ENCODE measurements at regions not wholly inside any gene's neighbourhood (a gene's known extent, or its start where the extent isn't known, plus 50 kb on each side); places are given as distances from the start of the nearest gene placed in this dataset.

DNA sequence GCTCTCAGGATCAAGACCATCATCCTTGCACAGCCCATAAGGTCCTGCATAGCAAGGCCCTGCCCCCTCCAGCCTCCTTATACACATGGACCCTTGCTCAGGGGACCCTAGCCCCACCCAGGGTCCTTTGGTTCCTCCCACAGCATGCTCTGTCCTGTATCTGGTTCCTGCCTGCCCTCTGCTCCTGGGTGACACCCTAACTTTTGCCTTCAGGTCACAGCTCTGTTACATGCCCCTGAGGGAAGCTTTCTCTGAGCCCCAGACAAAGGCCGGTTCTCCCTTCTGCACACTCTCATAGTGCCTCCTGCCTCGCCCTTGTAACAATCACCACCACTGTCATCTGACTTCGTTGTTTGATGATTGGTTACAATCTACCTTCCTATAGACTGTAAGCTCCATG is 204.8 kb downstream of the SMAD2 start:
- DNase-seq, result no peak
- Histone ChIP-seq H3K79me2 (ENCODE audit: low read length) (no peaks in the 10 kb centered on the region), H3K9me3 (ENCODE audit: low read length) (no peaks in the 10 kb centered on the region), H3K4me1 (ENCODE audit: low read length) (no peaks in the 10 kb centered on the region), H3K27me3 (ENCODE audit: low read length) (no peaks in the 10 kb centered on the region), H2AFZ (ENCODE audit: low read length) (no peak overlapping the region), H3K9me2 (replicated peaks; ENCODE audit: insufficient read depth, low read length) (no peaks in the 10 kb centered on the region), H3K27ac (ENCODE audit: low read length) (no peak overlapping the region), H3K36me3 (ENCODE audit: insufficient read depth, low read length) (no peaks in the 10 kb centered on the region), H3K9ac (ENCODE audit: low read length) (no peak overlapping the region), H3K4me2 (ENCODE audit: low read depth, low read length, poor library complexity, severe bottlenecking) (no peak overlapping the region), H4K20me1 (ENCODE audit: insufficient read depth, low read depth, low read length) (no peaks in the 10 kb centered on the region), H3K4me3 (ENCODE audit: low read length) (no peak overlapping the region)

DNA sequence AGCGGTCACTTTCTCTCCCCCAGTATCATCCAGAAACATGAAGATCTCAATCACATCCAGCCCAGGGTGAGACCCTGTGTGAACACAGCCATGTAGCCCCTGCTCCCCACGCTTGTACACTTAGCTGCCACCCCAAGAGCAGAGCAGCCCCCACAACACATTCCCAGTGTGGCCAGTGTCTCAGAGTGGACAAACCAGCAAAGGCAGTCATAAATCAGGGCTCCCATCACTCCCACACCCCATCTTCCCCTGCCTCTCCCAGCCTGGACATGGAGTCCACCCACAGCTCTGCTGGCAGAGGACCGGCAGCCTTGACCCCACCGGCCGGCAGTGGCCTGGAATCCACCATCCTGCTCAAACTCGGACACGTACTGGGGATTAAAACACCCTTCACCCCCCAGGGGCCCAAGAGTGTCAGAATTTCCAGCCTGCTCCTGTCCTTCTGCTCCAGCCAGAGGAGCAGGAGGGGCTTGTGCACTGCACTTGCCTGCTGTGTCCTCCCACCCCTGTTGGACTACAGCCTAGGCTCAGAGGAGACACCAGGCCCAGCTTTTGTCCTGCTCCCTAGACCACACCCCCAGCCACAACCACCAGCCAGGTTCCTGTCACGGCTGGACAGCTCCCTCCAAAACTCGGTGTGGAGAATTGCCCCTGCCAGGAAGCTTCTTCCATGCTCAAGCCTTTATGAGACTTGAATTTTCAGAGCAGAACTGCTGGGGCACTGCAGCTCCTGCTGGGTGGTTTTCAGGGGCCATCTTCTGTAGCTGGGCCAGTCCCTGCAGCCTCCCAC is 206.1 kb downstream of the SMAD2 start:
- Histone ChIP-seq H3K36me3 (ENCODE audit: insufficient read depth, low read length) (no peaks in the 10 kb centered on the region), H3K79me2 (ENCODE audit: low read length) (no peaks in the 10 kb centered on the region), H3K4me1 (ENCODE audit: low read length) (no peaks in the 10 kb centered on the region), H2AFZ (ENCODE audit: low read length) (no peak overlapping the region), H3K9ac (ENCODE audit: low read length) (no peak overlapping the region), H3K9me3 (ENCODE audit: low read length) (no peaks in the 10 kb centered on the region), H3K27me3 (ENCODE audit: low read length) (no peaks in the 10 kb centered on the region), H3K4me3 (ENCODE audit: low read length) (no peak overlapping the region), H3K9me2 (replicated peaks; ENCODE audit: insufficient read depth, low read length) (no peaks in the 10 kb centered on the region), H3K4me2 (ENCODE audit: low read depth, low read length, poor library complexity, severe bottlenecking) (no peak overlapping the region), H4K20me1 (ENCODE audit: insufficient read depth, low read depth, low read length) (no peaks in the 10 kb centered on the region), H3K27ac (ENCODE audit: low read length) (no peak overlapping the region)
- no peak for DNase-seq

DNA sequence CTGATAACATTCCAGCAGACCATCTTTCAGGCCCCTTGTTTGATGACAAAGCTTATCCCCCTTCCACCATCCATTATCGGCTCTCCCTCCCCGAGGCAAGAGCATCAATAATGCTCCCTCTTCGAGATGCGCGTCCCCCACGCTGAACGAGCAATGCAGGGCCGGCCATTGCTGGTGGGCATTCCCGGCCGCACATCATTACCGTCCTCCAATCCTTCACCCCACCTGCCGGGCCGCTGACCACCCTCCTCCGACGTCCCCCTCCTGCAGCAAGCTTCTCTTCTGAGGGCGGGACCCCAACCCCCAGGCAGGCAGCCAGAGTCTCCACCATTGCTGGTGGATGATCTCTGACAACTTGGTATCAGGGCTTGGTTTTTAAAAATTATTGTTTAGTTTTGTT is 208.6 kb downstream of the SMAD2 start:
- H3K9ac ChIP-seq (ENCODE audit: low read length), result no peak overlapping the region
- no peaks in the 10 kb centered on the region for H3K79me2 ChIP-seq (ENCODE audit: low read length)
- H3K4me3 ChIP-seq (ENCODE audit: low read length), result no peak overlapping the region
- H3K36me3 ChIP-seq (ENCODE audit: insufficient read depth, low read length), result no peaks in the 10 kb centered on the region
- H3K4me2 ChIP-seq (ENCODE audit: low read depth, low read length, poor library complexity, severe bottlenecking), result no peak overlapping the region
- no peaks in the 10 kb centered on the region for H3K9me2 ChIP-seq (replicated peaks; ENCODE audit: insufficient read depth, low read length)
- no peak for DNase-seq
- H3K27ac ChIP-seq (ENCODE audit: low read length), result no peak overlapping the region
- no peaks in the 10 kb centered on the region for H3K27me3 ChIP-seq (ENCODE audit: low read length)
- H3K4me1 ChIP-seq (ENCODE audit: low read length), result no peaks in the 10 kb centered on the region
- no peak overlapping the region for H2AFZ ChIP-seq (ENCODE audit: low read length)
- no peaks in the 10 kb centered on the region for H3K9me3 ChIP-seq (ENCODE audit: low read length)
- H4K20me1 ChIP-seq (ENCODE audit: insufficient read depth, low read depth, low read length), result no peaks in the 10 kb centered on the region

DNA sequence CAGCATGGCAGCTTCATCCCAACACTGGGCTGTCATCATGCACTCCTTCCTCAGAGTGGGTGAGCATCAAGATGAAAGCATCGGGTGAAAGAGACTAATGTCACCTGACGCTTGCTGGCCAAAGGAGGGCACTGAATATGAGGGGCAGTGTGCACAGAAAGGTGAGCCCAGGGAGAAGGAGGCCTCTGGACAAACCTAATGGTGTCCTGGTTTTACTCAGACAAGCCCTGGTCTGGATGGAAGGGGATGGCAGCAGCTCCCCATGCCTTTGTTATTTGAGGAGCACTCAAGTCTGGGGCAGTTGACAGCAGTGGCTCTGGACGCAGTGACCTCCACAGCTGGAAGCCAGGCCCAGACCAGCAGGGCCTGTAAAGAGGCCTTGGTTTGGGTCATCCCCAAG is 209.7 kb downstream of the SMAD2 start:
- Histone ChIP-seq H3K27me3 (ENCODE audit: low read length) (no peaks in the 10 kb centered on the region), H3K9me3 (ENCODE audit: low read length) (no peaks in the 10 kb centered on the region), H2AFZ (ENCODE audit: low read length) (no peak overlapping the region), H3K4me1 (ENCODE audit: low read length) (no peaks in the 10 kb centered on the region), H3K9me2 (replicated peaks; ENCODE audit: insufficient read depth, low read length) (no peaks in the 10 kb centered on the region), H4K20me1 (ENCODE audit: insufficient read depth, low read depth, low read length) (no peaks in the 10 kb centered on the region), H3K27ac (ENCODE audit: low read length) (no peak overlapping the region), H3K4me2 (ENCODE audit: low read depth, low read length, poor library complexity, severe bottlenecking) (no peak overlapping the region), H3K9ac (ENCODE audit: low read length) (no peak overlapping the region), H3K36me3 (ENCODE audit: insufficient read depth, low read length) (no peaks in the 10 kb centered on the region), H3K4me3 (ENCODE audit: low read length) (no peak overlapping the region), H3K79me2 (ENCODE audit: low read length) (no peaks in the 10 kb centered on the region)
- DNase-seq, result no peak

DNA sequence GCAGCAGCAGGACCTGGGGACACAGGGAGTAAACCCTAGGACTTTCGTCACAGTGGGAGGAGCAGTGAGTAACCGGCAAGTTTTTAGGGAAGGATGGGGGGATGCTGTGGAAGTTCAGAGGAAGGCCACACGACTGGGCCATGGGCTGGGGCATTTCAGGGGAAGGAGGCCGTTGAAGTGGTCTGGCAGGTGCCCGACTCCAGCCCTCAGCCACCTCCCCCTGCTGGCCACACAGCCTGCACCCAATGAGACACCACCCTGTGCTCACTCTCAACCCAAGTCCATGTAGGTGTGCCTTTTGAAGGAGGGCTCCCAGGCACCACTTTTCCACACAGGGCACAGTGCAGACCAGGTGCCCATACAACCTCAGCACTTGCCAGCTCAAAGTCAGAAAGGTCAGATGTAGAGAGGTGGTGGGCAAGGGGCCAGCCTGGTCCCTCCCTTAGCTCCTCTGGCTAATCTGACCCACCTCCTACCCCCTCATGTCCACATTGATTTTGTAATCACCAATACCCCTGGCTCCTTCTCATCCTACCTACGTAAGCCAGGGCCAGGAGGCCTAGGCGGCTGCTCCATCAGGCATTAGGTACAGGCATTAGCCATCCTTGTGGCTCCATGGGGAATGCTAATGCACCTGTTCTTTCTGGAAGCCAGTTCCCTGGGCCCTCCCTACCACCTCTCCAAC is 211.2 kb downstream of the SMAD2 start:
- Histone ChIP-seq H3K36me3 (ENCODE audit: insufficient read depth, low read length) (no peaks in the 10 kb centered on the region), H3K27ac (ENCODE audit: low read length) (no peak overlapping the region), H4K20me1 (ENCODE audit: insufficient read depth, low read depth, low read length) (no peaks in the 10 kb centered on the region), H3K4me1 (ENCODE audit: low read length) (no peaks in the 10 kb centered on the region), H3K4me3 (ENCODE audit: low read length) (no peak overlapping the region), H2AFZ (ENCODE audit: low read length) (no peak overlapping the region), H3K9me3 (ENCODE audit: low read length) (no peaks in the 10 kb centered on the region), H3K9ac (ENCODE audit: low read length) (no peak overlapping the region), H3K27me3 (ENCODE audit: low read length) (no peaks in the 10 kb centered on the region), H3K79me2 (ENCODE audit: low read length) (no peaks in the 10 kb centered on the region), H3K4me2 (ENCODE audit: low read depth, low read length, poor library complexity, severe bottlenecking) (no peak overlapping the region), H3K9me2 (replicated peaks; ENCODE audit: insufficient read depth, low read length) (no peaks in the 10 kb centered on the region)
- DNase-seq, result no peak

DNA sequence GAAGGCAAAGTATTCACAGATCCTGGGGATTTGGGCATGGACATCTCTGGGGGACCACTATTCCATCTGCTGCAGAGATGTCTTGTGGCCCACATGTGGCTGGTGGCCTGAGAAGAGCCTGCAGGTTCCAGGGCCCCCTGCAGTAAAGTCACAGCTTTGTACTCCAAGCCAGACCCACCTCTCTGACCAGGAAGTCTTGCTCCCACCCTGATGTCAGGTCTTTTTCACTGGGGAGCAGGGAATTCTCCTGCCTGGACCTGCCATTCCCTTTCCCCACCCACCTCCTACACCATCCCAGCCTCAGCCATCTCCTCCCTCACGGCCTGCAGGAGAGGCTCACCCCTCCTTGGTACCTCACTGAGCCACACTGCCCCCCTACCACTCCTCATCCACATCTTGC is 211.8 kb downstream of the SMAD2 start:
- no peaks in the 10 kb centered on the region for H3K9me3 ChIP-seq (ENCODE audit: low read length)
- no peak overlapping the region for H3K27ac ChIP-seq (ENCODE audit: low read length)
- no peak overlapping the region for H3K4me3 ChIP-seq (ENCODE audit: low read length)
- H3K4me1 ChIP-seq (ENCODE audit: low read length), result no peaks in the 10 kb centered on the region
- H3K79me2 ChIP-seq (ENCODE audit: low read length), result no peaks in the 10 kb centered on the region
- H2AFZ ChIP-seq (ENCODE audit: low read length), result no peak overlapping the region
- H3K36me3 ChIP-seq (ENCODE audit: insufficient read depth, low read length), result no peaks in the 10 kb centered on the region
- no peaks in the 10 kb centered on the region for H4K20me1 ChIP-seq (ENCODE audit: insufficient read depth, low read depth, low read length)
- no peak for DNase-seq
- no peak overlapping the region for H3K9ac ChIP-seq (ENCODE audit: low read length)
- no peaks in the 10 kb centered on the region for H3K27me3 ChIP-seq (ENCODE audit: low read length)
- no peaks in the 10 kb centered on the region for H3K9me2 ChIP-seq (replicated peaks; ENCODE audit: insufficient read depth, low read length)
- H3K4me2 ChIP-seq (ENCODE audit: low read depth, low read length, poor library complexity, severe bottlenecking), result no peak overlapping the region

DNA sequence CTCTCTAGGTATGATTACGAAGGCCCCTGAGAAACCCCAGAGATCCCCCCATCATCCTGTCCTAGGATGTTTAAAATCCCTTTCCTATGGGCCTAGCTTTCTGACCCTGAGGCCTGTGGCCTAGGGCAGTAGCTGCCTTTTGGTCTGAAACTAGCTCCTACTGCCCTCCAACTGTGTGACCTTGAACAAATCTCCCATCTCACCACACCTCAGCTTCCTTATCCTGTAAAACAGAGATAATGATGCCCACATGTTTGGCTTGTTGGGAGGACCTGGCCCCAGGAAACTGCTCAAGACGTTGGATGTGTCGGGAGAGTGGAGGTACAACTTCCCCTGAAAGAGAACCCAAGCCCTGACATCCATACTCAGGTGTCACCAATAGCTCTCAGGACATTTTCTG is 213.2 kb downstream of the SMAD2 start:
- no peaks in the 10 kb centered on the region for H3K36me3 ChIP-seq (ENCODE audit: insufficient read depth, low read length)
- DNase-seq, result no peak
- no peak overlapping the region for H3K27ac ChIP-seq (ENCODE audit: low read length)
- no peak overlapping the region for H3K4me3 ChIP-seq (ENCODE audit: low read length)
- H2AFZ ChIP-seq (ENCODE audit: low read length), result no peak overlapping the region
- no peaks in the 10 kb centered on the region for H4K20me1 ChIP-seq (ENCODE audit: insufficient read depth, low read depth, low read length)
- no peak overlapping the region for H3K9ac ChIP-seq (ENCODE audit: low read length)
- no peaks in the 10 kb centered on the region for H3K27me3 ChIP-seq (ENCODE audit: low read length)
- no peak overlapping the region for H3K4me2 ChIP-seq (ENCODE audit: low read depth, low read length, poor library complexity, severe bottlenecking)
- H3K4me1 ChIP-seq (ENCODE audit: low read length), result no peaks in the 10 kb centered on the region
- H3K9me2 ChIP-seq (replicated peaks; ENCODE audit: insufficient read depth, low read length), result no peaks in the 10 kb centered on the region
- H3K79me2 ChIP-seq (ENCODE audit: low read length), result no peaks in the 10 kb centered on the region
- no peaks in the 10 kb centered on the region for H3K9me3 ChIP-seq (ENCODE audit: low read length)

DNA sequence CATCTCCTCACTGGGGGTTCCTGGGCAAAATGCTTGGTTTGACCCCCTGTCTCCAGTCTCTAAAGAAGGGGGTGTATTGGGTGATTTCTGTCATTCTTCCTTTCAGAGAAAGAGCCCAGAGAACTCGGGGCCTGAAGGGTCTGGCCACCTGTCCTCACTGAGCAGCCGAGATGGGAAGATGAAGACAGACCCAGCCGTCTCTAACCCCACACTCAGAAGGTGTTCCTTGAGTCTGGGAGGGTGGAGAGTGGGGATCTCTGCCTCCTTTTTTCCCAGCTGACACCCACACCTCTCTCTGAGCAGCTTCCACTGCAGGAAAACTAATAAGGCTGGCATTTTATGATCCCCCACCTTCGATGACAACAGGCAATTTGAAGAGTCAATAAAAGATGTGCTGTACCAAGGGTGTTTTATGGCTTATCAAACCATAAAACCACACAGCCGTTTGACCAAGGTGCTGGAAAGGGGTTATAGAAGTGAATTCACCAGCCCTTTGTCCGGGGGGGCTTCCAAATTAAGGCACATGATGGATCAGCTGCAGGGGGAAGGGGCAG is 213.8 kb downstream of the SMAD2 start:
- Histone ChIP-seq H3K9ac (ENCODE audit: low read length) (no peak overlapping the region), H3K4me3 (ENCODE audit: low read length) (no peak overlapping the region), H4K20me1 (ENCODE audit: insufficient read depth, low read depth, low read length) (no peaks in the 10 kb centered on the region), H3K4me2 (ENCODE audit: low read depth, low read length, poor library complexity, severe bottlenecking) (no peak overlapping the region), H3K9me2 (replicated peaks; ENCODE audit: insufficient read depth, low read length) (no peaks in the 10 kb centered on the region), H3K4me1 (ENCODE audit: low read length) (no peaks in the 10 kb centered on the region), H2AFZ (ENCODE audit: low read length) (no peak overlapping the region), H3K27me3 (ENCODE audit: low read length) (no peaks in the 10 kb centered on the region), H3K79me2 (ENCODE audit: low read length) (no peaks in the 10 kb centered on the region), H3K27ac (ENCODE audit: low read length) (no peak overlapping the region), H3K36me3 (ENCODE audit: insufficient read depth, low read length) (no peaks in the 10 kb centered on the region), H3K9me3 (ENCODE audit: low read length) (no peaks in the 10 kb centered on the region)
- DNase-seq, result no peak
